Kidney capillary endothelial cell (primary cell): ENCODE measurements at regions not wholly inside any gene's neighbourhood (a gene's known extent, or its start where the extent isn't known, plus 50 kb on each side); places are given as distances from the start of the nearest gene placed in this dataset.

Experiments used
- DNase-seq: peaks from one replicate; pipeline ENCODE4 v3.0.0-alpha.2; 2018; ENCODE audit warnings: low spot score

DNA sequence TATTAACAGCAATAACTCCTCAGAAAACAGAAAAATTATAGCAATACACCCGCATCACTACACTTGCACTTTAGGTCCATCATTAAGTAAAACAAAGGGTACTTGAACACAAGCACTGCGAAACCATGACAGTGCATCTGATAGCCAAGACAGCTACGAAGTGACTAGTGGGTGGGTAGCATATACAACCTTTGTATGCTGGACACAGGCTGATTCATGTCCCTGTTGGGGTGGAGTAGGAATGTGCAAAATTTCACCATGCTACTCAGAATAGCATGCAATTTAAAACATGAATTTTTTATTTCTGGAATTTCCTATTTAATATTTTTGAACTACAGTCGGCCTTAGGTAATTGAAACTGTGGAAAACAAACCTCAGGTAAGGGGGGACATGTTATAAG, 2414.1 kb downstream of the TP53TG3F start:
- no peak for DNase-seq

DNA sequence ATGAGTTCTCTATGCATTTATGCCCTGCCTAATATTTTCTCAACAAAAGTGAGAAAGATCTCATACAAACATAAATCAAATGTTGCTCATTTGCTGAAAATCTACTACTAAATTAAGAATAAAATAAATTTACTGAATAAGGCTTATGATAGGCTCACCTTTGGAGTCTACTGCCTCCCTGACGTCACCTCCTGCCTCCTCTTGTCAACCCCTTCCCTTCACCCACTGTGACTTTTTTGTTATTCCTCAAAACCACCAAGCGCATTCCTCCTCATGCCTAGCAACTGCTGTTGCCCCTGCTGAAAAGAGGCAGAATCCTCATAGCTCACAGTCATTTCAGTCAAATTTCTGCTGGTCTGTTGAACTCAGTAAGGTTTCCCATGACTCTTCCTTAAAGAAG, 2422.2 kb downstream of the TP53TG3F start:
- no peak for DNase-seq

DNA sequence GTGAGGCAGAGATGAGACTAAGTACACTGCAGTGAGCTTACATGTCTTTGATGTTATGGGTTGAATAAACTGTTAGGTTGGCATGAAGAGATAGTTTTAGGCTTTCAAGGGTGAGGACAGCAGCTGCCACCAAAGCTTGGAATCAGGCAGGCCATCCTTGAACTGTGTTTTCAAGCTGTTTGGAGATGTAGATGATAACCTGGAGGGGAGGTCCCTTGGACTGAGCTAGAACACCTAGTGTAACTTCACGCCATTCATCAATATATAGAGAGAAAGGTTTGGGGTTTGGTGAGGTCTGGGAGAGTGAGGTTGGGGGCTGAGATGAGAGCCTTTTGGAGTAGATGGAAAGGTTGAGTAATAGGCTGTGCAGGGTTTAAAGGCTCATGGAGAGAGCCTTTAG, 2447.0 kb downstream of the TP53TG3F start:
- DNase-seq = no peak

DNA sequence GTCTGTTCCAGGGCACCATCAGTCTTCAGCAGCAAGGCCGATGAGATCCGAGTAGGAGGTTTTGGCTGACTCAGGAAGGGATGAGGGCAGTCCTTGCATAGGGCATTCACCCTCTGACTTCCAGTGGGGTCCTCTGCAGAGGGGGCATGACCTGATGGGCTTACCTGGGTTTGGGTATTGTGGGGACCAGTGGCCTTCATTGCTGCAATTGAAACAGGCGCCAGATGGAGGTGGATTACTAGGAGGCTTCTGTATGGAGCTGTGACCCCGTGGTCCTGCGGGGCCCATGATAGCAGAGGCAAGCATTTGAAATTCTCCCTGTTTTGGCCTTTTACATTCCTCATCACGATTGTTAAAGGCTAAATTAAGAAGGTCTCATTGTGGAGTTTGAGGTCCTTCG, 2448.7 kb downstream of the TP53TG3F start:
- no peak for DNase-seq

DNA sequence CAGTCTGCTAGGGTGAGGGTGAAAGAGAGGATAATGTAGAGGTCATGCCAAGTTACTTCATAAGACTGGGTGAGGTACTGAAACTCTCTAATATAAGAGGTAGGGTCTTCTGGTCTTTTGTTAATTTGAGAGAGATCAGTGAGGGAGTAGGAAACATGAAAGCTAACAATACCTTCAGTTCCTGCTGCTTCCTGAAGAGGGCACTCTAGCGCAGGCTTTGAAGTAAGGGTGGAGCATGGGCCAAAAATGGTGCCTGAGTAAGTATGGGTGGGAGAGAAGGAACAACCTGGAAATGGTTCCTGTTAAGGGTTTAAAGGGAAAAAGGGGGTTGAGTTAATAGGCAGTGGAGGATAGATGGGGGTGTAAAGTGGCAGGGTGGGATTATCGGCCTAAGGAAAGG, 2449.5 kb downstream of the TP53TG3F start:
- DNase-seq = no peak

DNA sequence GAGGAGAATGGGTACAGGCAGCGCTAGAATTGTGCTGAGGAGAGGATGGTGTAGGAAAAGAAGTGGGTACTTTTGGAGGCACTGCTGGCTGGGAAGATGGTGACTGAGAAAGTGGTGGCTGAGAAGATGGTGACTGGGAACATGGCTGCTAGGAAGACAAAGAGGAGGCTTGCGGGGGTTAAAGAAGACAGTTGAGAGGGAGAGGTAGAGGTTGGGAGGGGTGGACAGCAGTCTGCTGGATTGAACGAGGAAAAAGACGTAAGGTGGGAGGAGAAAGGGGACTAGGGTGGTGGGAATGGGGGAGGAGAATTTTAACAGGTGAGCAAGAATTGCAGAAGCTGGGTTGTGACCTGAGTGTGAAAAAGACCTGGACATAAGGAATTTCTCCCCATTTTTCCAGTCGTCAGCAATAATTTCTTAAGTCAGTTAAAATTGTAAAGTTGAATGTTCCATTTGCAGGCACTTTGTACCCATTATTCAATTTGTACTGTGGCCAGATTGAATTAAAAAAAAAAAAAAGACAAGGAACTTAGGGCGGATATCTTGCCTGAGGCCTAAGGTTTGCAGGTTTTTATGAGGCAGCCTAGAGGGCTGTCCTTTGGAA, 2450.0 kb downstream of the TP53TG3F start:
- no peak for DNase-seq

DNA sequence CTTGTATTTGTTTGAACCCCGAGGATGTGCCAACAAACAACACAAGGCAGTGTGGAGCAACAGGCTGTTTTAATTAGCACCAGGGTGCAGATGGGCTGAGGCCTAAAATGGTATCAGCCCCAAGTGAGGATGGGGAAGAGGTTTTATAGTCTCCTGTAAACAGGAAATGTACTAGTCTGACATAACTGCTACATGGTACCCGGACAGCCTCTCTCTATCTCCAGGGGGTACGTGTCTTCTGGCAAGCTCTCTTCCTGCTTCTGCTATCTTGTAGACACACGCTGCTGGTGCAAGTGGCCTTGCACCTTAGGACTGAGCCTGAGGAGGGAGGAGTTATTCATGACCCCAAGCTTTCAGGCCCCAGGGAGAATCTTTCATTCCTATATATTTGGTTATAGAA, 2451.0 kb downstream of the TP53TG3F start:
- no peak for DNase-seq

DNA sequence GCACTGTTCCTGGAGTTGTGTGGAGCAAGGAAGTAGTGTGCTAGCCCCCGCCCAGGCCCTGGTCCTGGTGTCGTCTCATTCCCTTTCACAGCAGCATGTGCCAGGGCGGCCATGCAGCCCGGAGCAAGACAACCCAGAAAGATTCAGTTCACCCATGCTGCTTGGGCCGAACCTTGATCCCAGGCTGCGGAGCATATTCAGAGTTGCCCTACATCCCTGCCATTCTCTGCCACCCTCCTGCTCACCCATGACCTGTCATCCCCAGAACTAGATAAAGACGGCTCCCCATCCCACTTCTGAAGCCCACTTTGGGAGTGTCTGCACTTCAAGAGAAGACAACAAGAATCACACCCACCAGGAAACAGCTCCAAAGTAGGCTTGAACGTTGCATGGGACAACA, 2452.5 kb downstream of the TP53TG3F start:
- no peak for DNase-seq

DNA sequence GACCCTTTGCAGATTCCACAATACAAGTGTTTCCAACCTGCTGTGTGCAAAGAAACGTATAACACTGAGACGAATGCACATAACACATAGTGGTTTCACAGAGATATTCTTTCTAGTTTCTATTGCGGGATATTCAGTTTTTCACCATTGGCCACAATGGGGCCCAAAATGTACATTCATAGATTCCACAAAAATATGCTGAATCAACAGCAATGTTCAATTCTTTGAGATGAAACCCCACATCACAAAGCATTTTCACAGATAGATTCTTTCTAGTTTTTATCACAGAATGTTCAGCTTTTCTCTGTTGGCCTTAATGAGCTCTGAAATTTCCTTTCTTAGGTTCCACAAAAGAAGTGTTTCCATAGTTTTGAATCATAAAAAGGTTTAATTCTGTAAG, 2472.3 kb downstream of the TP53TG3F start:
- no peak for DNase-seq
